C1 segment of cervical spinal cord (tissue), 14 donors: ENCODE measurements at regions not wholly inside any gene's neighbourhood (a gene's known extent, or its start where the extent isn't known, plus 50 kb on each side); places are given as distances from the start of the nearest gene placed in this dataset.

Experiments
- DNase-seq, 14 donors: peaks; one replicate each; lab custom pipeline; 2025; lab: John Stamatoyannopoulos, UW

DNA sequence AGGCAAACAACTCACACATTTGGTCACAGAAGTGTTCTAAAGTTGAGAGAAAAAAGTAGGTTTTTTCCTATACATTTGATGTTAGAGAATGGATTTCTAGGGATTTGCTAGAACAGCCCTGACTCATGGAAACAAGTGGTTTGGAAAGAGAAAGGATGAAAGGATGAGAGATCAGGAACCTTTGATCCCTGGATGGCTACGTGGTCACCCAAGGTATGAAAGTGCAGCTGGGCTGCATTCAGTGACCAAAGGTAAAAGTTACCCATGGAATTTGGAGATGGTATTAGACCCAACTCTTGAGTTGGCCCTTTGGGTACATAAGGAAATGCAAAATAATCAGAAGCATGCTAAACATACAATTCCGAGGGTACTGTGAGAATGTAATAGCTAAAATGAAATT lies 61.3 kb upstream of the SPIN1 start:
- DNase-seq: no peak

DNA sequence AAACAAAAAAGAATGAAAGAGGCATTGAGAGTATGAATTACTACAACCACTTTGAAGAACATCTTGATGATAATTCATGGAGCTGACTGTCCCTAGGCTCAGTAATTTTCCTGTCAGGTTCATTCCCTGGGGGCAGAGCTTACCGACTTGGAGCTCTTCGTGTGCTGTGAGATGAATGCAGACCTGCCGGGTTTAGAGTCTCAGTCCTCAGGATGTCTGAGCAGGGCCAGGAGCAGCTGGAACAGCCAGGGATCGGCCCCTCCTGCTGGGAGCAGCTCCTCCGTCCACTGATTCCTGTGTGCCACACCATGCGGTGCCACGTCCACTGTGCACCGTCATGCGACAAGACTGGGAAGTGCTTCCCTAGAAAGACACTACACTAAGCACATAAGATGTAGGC lies 62.2 kb upstream of the SPIN1 start:
- DNase-seq: no peak

DNA sequence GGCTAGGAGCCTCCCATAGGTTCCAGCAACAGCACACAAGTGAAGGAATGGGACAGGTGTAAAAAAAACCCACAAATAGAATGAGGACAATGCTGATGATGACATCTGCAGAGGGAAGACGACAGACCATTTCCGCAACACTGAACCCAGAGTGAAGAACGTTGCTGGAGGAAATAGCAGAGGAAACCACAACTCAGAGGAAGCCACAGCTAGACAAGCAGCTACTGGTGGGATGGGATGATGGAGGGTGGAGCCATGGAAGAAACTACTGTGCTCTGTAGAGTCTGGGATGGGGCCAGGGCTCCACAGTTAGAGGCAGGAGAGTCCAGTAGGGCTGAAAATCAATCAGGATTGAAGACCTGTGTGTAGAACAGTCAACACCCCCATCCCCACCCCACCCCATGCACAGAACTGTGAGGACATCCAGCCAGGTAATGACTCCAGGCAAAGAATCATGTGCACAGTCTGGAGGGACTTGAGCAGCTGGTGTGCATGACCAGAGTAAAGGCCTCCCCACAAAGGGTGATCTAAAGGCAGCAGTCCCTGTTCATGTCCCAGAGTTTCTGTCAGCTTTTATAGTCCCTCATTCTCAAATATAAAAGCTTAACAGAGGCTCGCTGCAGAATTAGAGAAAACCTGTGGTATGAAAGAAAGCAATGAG lies 65.2 kb upstream of the SPIN1 start:
- DNase-seq: no peak

DNA sequence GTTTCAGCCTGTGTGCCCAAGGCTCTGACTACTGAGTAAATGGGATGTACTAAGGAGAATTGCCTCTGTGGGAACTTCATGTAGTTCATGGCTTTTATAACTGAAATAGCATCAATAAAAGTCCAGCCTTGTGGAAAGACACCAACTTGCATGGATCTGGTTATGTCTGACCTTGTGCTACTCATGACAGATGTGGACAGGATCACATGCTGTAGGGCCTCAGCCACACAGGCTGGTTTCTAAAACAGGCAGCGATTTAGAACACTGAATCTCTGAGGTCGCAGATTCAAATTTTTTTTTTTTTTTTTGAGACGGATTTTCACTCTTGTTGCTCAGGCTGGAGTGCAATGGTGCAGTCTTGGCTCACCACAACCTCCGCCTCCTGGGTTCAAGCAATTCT lies 66.5 kb upstream of the SPIN1 start:
- DNase-seq: no peak

DNA sequence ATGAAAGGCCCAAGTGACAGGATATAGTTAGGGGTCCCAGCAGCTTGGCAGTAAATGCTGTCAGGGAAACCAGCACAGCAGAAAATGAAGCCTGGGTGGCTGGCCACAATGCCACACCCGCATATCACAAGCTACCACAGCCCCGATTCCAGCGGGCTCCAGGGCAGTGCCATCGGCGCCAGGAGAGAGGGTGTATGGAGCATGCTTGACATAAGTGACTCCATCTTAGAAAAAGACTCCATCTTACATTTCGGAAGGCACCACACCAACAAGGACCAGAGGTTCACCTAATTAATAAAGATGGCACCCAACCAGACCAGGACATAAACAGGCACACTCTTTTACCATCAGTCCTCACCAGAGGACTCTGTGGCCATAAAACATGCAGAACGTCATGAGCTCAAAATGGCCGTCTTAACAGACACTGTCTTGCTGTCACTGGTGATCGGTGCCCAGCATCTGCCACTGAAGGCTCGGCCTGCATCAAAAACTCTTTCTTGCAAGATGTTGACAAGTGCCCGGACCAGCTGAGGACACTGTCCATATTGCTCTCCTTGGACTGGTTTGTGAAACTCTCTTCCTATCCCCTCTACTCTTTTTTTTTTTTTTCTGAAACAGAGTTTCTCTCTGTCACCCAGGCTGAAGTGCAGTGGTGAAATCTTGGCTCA lies 67.4 kb upstream of the SPIN1 start:
- DNase-seq: no peak

DNA sequence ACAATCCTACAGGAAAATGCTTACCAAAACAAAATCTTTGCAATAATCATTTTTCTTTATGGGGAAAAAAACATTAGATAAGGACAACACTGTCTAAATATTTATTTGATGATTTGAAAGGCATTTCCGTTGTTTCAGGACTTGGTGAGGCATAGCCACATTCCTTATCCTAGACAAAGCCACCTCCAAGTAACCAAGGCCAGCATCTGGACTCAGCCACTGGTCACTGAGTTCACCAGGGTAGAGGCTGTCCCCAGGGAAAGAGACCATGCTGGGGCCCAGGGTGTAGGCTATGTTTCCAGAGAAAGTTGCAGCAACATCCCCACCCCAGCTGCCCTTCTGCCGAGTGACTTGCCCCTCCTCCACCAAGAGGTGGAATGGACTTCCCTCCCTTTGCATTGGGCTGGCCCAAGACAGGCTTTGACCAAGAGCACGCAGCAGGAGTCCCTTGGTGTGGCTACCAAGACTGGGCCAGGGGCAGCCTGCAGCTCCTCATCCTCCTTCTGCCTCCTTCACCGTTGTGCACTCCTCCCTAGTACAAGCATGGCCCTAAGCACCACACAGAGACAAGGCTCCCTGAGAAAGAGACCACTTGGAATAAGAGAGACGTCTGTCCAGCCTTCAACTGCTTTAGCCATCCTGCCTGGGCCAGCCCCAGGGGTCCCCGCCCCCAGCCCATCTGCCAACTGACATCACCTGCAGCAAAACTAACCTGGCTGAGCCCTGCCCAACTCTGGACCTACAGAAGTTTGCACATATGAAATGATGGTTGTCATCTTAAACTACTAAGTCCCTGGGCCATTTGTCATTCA lies 68.1 kb upstream of the SPIN1 start:
- no peak for DNase-seq

DNA sequence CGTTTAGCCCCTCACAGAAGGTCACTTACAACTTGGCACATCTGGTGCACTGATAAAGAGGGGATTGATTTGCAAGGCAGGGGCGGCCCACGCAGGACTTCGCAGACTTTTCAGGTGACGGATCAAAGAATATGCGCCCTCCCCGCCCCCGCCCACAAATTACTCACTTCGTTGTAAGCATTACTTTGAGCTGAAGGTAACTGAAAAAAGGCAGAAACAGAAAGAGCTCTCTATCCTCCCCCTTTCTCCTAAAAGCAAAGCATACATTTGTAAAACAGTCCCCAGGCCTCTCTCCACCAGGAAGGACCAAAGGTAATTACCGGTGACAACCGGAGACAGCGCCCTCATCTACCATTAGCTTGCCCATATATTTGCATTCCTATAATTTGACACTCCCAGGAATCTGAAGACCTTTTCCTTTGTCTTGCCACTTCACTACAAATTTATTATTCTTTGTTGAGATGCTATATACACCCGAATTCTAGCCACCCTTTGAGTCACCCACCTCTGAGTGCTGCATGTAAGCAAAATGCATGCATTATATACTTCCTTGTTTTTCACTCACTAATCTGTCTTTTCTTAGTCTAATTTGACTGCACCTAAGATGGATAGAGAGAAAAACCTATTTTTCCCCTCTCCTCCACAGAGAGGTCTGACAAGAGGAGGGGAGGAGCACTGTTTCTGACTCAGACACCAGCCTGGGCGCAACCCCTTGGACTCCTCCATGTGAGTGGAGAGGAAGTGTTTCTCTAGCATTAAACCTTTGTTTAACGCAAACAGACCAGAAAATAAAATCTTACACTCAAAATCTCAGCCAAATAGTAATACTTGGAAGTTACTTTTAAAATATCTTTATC lies 74.7 kb upstream of the SPIN1 start:
- DNase-seq: no peak

DNA sequence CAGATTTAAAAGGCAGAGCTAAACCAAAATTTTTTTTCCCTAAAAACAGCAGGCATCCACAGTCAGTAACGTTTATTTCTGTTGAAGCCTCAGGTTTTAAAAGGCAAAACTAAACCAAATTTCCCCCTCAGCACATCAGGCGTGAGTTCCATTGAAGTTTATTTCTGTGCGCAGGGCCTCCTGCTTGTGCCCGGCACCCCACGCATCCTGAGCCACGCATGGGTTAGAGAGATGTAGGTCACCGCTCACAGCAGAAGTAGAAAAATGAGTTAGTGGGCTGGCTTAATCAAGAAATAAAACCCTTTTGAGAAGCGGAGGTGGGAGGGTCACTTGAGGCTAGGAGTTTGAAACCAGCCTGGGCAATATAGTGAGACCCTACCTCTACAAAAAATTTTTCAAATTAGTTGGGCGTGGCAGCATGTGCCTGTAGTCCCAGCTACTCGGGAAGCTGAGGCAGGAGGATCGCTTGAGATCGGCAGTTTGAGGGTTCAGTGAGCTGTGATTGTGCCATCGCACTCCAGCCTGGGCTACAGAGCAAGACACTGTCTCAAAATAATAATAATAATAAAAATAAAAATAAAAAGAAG lies 75.6 kb upstream of the SPIN1 start:
- no peak for DNase-seq

DNA sequence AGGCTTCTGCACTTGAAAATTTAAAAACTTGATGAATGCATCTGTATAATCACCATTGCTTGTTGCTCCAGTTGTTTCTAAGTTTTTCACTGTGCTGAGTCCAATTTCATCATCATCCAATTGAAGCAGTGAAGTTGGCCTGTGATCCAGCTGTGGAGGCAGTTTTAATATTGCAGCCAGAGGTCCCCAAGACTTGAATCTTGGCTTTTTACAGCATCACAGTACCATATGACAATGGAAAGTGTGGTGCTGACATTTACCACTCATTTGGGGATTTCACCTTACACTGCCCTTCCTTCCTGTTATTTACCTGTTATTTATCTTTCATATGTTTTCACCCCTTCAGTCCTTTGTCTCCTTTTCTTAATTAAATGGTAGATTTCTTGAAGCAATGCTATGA lies 76.2 kb upstream of the SPIN1 start:
- DNase-seq: no peak

DNA sequence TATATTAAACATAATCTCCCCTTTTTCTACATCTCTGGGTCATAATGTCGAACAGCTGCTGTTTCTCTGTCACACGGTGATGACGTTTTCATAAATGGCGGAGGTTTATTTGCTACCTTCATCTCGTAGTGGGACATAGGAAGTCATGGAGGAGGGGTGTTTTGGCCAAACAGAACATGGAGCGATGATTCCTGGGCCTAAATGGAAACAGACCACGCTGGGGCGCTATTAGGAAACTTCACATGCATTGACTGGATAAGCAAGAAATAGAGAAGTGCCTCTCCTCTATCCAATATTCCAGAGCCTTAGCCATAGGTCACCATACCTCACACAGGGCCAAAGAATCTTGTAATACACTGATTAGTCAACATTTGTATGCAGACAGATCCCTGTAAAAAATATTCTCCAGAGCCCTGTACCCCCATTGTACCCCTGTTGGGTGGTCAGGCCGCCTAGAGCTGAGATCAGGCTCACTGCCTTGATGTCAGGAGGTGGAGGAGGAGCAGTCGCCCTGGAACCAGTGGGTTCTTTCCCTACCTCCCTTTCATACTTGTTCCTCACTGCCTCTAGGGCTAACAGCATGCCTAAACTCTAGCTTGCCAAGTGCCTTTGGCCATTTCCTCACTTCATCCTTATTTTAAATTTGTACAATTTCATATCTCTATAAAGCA lies 77.8 kb upstream of the SPIN1 start:
- no peak for DNase-seq

DNA sequence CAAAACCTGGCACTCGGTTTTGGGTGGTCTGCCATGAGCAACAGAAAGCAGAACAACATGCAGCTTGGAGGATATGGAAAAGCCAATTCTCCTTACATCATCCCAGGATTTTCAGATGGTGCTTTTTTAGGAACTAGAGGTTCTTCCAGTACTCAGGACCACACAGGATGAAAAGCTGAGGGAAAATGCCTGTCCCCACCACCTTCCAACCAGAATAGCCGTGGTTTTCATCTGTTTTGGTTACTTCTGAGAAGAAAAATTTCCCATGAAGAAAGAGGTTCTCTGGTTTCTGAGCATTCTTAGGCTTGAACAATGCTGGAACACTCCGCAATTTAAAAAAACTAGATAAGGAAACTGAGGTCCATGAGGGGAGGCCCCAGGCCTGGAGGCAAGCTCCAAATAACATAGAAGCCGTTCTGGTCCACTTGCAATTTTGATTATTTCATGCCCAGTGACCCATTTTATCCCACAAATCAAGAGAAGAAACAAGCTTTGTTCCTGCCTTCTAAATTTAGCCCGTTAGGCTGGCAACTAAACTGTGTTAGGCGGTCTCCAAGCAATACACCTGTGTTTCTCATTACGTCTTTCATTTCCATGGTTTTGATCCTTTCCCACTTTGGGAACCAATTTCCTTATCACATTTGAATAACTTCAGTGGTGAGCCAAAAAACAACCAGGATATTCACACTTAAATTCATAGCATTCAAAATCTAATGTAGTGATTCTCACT lies 79.2 kb upstream of the SPIN1 start:
- DNase-seq: no peak

DNA sequence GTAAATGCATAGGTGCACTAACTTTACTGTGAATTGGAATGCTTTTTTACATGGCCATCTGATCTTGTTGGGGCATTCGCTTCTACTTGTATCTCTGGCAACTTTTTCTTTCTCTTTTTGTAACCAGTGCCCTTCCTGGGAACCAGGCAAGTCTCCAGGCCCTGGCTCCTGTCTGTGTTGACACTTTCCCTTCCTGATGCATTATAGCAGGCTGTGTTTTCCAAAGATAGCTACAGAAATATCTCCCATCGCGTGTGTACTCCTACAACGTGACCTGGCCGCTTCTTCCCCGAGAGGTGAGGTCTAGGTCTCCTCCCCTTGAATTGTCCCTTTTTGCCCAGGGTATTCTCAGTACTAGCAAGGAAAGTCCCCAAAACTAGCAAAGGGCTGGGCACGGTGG lies 81.1 kb upstream of the SPIN1 start:
- no peak for DNase-seq

DNA sequence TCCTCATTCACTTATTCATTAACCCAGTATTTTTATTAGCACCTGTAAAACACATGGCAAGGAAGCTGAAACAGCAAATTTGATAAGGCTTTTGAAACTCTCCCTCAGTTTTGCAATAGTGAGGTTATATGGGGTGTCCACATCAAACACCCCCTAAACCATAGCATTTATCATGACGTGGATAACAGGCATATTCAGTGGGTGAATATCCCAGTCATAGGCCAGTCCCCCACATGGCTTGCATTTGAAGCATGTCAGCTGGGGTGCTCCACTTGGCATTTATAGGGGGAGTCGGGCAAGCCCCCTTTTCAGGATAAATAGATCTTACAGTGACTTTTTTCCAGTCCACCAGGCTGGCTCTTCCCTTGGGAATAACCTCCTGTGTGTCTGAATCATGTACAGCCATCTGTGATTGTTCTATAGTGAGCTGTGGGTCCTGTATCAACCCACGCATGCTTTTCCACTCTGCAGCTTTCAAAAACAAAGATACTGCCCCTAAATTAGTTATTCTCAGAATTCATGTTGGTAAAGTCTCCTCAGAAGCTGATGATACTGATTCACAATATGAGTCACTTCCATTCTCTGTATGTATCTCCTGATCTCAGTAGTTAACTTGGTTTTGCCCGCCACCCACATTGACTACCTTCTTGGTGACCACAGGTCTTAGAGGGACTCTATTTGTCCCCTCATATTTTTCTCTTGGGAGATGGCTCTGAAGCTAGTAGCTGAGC lies 84.4 kb upstream of the SPIN1 start:
- no peak for DNase-seq

DNA sequence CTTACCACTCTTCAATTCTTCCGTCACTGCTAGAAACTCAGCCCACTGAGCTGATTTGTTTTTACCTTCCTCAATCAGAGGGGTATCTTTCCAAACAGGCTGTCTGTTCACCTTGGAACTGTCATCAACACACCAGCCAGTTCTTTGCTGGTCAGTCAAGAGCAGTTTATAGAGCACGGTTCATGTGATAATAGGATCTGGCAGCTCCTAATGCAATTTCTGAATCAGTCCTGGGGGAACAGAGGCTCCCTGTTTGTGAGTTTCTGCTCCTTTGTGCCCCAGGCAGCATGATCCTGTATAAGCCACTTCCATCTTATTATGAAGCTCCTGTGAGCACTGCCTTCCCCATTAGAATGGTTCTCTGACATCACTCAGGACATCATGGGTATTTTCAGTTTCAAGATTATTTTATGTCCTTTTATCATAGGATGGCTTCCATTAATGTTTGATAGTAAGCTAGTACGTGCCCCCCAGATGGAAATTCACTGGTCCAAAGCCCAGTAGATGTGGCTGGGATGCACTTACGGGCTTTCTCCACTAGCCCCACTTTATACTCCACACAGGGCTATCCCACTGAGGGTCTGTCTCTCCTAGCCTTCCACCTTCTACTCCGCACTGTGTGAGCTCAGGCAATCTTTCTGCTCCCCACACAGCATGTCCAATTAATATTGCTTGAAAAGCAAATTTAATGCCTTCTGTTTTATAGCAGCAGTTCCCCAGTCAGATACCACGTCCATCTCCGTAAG lies 85.5 kb upstream of the SPIN1 start:
- no peak for DNase-seq

DNA sequence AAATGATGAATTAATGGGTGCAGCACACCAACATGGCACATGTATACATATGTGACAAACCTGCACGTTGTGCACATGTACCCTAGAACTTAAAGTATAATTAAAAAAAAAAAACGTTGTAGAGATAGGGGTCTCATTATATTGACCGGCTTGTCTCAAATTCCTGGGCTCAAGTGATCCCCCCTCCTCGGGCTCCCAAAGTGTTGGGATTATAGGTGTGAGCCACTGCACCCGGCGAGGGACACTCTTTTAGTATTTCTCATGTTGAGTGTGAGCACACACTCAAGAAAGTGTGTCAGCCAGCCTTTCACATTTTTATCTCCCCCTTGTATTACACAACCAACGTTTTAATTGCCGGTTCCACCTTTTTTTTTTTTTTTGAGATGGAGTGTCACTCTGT lies 87.7 kb upstream of the SPIN1 start:
- DNase-seq: no peak

DNA sequence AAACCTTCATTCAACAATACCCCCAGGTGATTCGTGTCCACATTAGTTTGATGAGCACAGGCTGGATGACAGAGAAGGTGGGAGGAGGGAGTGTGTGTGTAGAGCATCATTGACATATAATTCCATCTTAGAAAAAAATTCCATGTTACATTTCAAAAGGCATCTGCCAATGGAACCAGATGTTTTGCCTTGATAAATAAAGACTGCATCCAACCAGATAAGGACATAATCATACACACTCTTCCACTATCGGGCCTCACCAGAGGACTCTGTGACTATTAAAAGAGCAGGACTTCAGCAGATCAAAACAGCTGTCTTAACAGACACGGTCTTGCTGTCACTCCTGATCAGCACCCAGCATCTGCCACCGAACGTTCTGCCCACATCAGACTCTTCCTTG lies 96.4 kb upstream of the SPIN1 start:
- DNase-seq: no peak

DNA sequence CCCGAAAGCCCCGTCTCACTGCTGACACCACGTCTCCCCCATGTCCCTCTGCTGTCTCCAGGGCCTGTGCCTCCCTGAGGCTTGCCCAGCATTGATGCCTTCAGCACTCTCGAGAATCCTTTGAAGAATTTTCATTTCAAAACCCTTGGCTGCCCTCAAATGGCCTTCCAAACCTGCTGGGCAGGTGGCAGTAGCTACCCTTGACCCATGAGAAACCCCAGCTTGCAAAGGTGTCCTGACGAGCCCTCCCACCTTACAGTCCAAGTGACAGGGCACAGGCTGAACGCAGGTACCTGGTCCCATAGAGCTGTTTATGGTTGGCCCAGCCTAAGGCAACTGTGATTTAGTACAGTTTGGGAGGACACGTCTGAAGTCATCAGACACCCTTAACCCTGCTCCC lies 97.2 kb upstream of the SPIN1 start:
- no peak for DNase-seq

DNA sequence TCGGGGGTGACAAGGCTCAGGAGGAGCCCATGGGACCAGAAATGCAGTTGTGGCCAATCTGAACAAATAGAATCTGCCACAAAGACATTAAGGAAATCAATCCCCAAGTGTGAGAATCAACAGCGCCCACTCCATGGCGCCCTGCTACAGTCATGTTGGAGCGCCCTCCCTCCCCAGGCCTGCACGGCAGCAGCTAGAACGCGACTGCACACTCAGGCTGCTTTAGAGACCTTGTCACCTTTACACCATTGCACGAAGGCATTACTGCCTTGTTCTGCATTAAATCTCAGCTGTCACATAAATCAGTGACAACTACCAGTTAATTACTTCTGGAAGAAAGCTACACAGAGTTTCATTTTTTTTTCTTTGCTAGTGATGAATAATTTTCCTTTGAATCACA lies 98.7 kb upstream of the SPIN1 start:
- no peak for DNase-seq

DNA sequence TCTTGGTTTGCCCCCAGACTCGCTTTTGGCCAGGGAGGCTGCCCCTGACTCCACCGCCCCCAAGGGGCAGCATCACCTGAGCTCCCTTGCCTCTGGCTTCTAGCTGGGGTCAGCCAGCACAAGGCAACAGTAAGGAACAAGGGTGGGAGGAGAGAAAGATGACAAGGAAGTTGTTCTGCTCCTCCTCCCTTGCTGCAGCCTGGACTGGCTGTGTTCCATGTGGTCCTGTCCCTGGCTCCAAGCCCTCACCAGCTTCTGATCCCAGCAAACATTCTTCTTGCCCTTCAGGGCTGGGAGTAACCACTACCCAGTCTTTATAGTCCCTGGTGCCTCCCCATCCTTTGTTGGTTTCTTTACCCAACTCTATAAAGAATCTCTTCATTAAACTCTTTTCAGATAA lies 100.3 kb upstream of the SPIN1 start:
- no peak for DNase-seq
